GM19468 (cell line): ENCODE measurements at regions not wholly inside any gene's neighbourhood (a gene's known extent, or its start where the extent isn't known, plus 50 kb on each side); places are given as distances from the start of the nearest gene placed in this dataset.
"Not testable (repeated sequence)": the region's sequence is repeated elsewhere in the genome, so short reads cannot be mapped to it uniquely, and the experiment has no call there.

Experiments used
- ATAC-seq: cut with Tn5 transposase; IDR thresholded peaks from one replicate; pipeline ENCODE4 v1.9.1; 2021; ENCODE audit warnings: mild to moderate bottlenecking, moderate library complexity, moderate number of reproducible peaks; ENCODE audit not compliant: unreplicated experiment; ENCODE audit errors: extremely low read depth

GRCh38 chr14:105742904-105743701 is 216.7 kb downstream of the TMEM121 start:
- not testable (repeated sequence) for ATAC-seq

GRCh38 chr14:105744213-105744787 is 217.9 kb downstream of the TMEM121 start:
- not testable (repeated sequence) for ATAC-seq

GRCh38 chr14:105745433-105746123 is 219.2 kb downstream of the TMEM121 start:
- ATAC-seq, result no peak

- no peak for ATAC-seq
Measured at GRCh38 chr14:105746124-105746514, 219.7 kb downstream of the TMEM121 start.

- not testable (repeated sequence) for ATAC-seq
Measured at GRCh38 chr14:105746800-105747502, 220.6 kb downstream of the TMEM121 start.

- ATAC-seq, result not testable (repeated sequence)
Measured at GRCh38 chr14:105747503-105748203, 221.3 kb downstream of the TMEM121 start.

GRCh38 chr14:105748204-105748578 is 221.8 kb downstream of the TMEM121 start:
- no peak for ATAC-seq

- ATAC-seq, result not testable (repeated sequence)
Measured at GRCh38 chr14:105748710-105749109, 222.3 kb downstream of the TMEM121 start.

GRCh38 chr14:105749870-105750541 is 223.6 kb downstream of the TMEM121 start:
- not testable (repeated sequence) for ATAC-seq

- ATAC-seq, result not testable (repeated sequence)
Measured at GRCh38 chr14:105751291-105751751, 224.9 kb downstream of the TMEM121 start.

- ATAC-seq, result not testable (repeated sequence)
Measured at GRCh38 chr14:105752420-105752819, 226.0 kb downstream of the TMEM121 start.

- ATAC-seq, result no peak
Measured at GRCh38 chr14:105760691-105761344, 234.4 kb downstream of the TMEM121 start.

- not testable (repeated sequence) for ATAC-seq
Measured at GRCh38 chr14:105761345-105761740, 235.0 kb downstream of the TMEM121 start.

GRCh38 chr14:105761842-105762241 is 235.5 kb downstream of the TMEM121 start:
- no peak for ATAC-seq

GRCh38 chr14:105762262-105762661 is 235.9 kb downstream of the TMEM121 start:
- not testable (repeated sequence) for ATAC-seq

GRCh38 chr14:105764254-105764901 is 238.0 kb downstream of the TMEM121 start:
- not testable (repeated sequence) for ATAC-seq

- not testable (repeated sequence) for ATAC-seq
Measured at GRCh38 chr14:105765072-105765825, 238.9 kb downstream of the TMEM121 start.
